Psoas muscle (tissue), 7 donors: ENCODE measurements at regions not wholly inside any gene's neighbourhood (a gene's known extent, or its start where the extent isn't known, plus 50 kb on each side); places are given as distances from the start of the nearest gene placed in this dataset.

Source experiments
- ATAC-seq, 4 donors: fragments of 200-7000 bp; cut with Tn5 transposase; one replicate each; pipeline ENCODE4 v1.9.1; 2020; ENCODE audit warnings: moderate library complexity in 3 of 4, mild to moderate bottlenecking in 2 of 4
- DNase-seq, 2 donors: peaks; one replicate each; pipeline ENCODE4 v3.0.0-alpha.2; 2020
- H3K27ac ChIP-seq: fragments of 200-600 bp; one replicate; pipeline ENCODE4 v1.8.0; 2022
- H3K27me3 ChIP-seq, 3 donors: fragments of 200-600 bp in 1 of 3; one replicate each; pipeline versions ENCODE4 v1.6.1 to v1.8.0; 2013 to 2022; ENCODE audit warnings: low read length in 2 of 3, mild to moderate bottlenecking in 2 of 3, moderate library complexity in 1 of 3; ENCODE audit not compliant: insufficient read depth in 3 of 3
- H3K36me3 ChIP-seq, 2 donors: fragments of 200-600 bp in 1 of 2; one replicate each; pipeline versions ENCODE4 v1.6.1 to v1.8.0; 2013 to 2022; ENCODE audit warnings: low read depth in 1 of 2, mild to moderate bottlenecking in 1 of 2, moderate library complexity in 1 of 2; ENCODE audit not compliant: insufficient read depth in 1 of 2
- H3K4me1 ChIP-seq: fragments of 200-600 bp; one replicate; pipeline ENCODE4 v1.8.0; 2022
- H3K4me3 ChIP-seq: fragments of 200-600 bp; one replicate; pipeline ENCODE4 v1.8.0; 2022; ENCODE audit warnings: mild to moderate bottlenecking
- H3K9me3 ChIP-seq: fragments of 200-600 bp; one replicate; pipeline ENCODE4 v1.8.0; 2022
- CTCF ChIP-seq: fragments of 200-600 bp; IDR thresholded peaks from one replicate; pipeline ENCODE4 v1.8.0; 2022; ENCODE audit warnings: antibody characterized with exemption
- WGBS, 3 donors: extraction: QIAGEN DNeasy Blood & Tissue Kit; methylation state at CpG; one replicate each; pipeline versions ENCODE4 v1.1.6 to v1.1.7; 2013; 5-methylcytosine and 5-hydroxymethylcytosine counted together
- intact Hi-C, 2 donors: fragments of 100-400 bp; cut with DNase I; formaldehyde crosslinking; loops; one replicate each; pipeline versions ENCODE4 v1.11.0 to v1.14.2; 2022
- donor health status: healthy with polysubstance abuse.
- donor health status: DM: no; HTN: no; CAD: no; lungs with moderate emphysema.
- donor health status: Bipolar disorder and iron deficiency.
- donor health status: healthy.
- donor health status: DM: yes; HTN: yes; CAD: no.
- donor health status: DM: no; HTN: no; CAD: no.
- donor health status: DM: yes; HTN: yes; CAD: no.

- intact Hi-C loops = no loop called here
- Histone ChIP-seq H3K4me3 (no peak overlapping the region), H3K36me3 (no peaks in the 10 kb centered on the region), H3K27ac (no peak overlapping the region), H3K4me1 (peaks cover 4% of the 10 kb centered on the region), H3K27me3 (no peaks in the 10 kb centered on the region), H3K9me3 (no peaks in the 10 kb centered on the region)
- TF ChIP-seq CTCF = no peak
- DNase-seq (no peak), ATAC-seq (no peak)
Observed at GRCh38 chr4:112865443-112865842, 184.0 kb upstream of the ANK2 start.

GRCh38 chr4:112876316-112876715 is 173.1 kb upstream of the ANK2 start:
- Histone ChIP-seq H3K27ac (no peak overlapping the region), H3K9me3 (no peaks in the 10 kb centered on the region), H3K36me3 (no peaks in the 10 kb centered on the region), H3K4me1 (no peaks in the 10 kb centered on the region), H3K27me3 (no peaks in the 10 kb centered on the region), H3K4me3 (no peak overlapping the region)
- TF ChIP-seq CTCF = no peak
- intact Hi-C loops = no loop called here
- ATAC-seq = no peak
- no peak for DNase-seq
- WGBS, 3 donors = 87 to 94% (median 89%) methylated on average over 2 of the region's 2 CpGs

- no peaks in the 10 kb centered on the region for H3K9me3 ChIP-seq
- peaks cover 4% of the 10 kb centered on the region for H3K4me1 ChIP-seq
- no peak for TF ChIP-seq CTCF
- DNase-seq (peak in 1 of 2 donors; percentile 41), ATAC-seq (peak in 3 of 4 donors; percentile 40 to 63 (median 54))
- H3K27me3 ChIP-seq = no peaks in the 10 kb centered on the region
- WGBS, 3 donors = 30 to 46% (median 39%) methylated on average over 12 of the region's 12 CpGs
- peak overlapping the region; percentile 13 for H3K4me3 ChIP-seq
- no peaks in the 10 kb centered on the region for H3K36me3 ChIP-seq
- no peak overlapping the region for H3K27ac ChIP-seq
- intact Hi-C loops = no loop called here
Observed at GRCh38 chr4:112881842-112882241, 167.6 kb upstream of the ANK2 start.

- H3K36me3 ChIP-seq = no peaks in the 10 kb centered on the region
- WGBS, 3 donors = 21 to 31% (median 31%) methylated on average over 4 of the region's 4 CpGs
- H3K9me3 ChIP-seq = no peaks in the 10 kb centered on the region
- no peaks in the 10 kb centered on the region for H3K27me3 ChIP-seq
- peaks cover 4% of the 10 kb centered on the region for H3K4me1 ChIP-seq
- H3K4me3 ChIP-seq = peak overlapping the region; percentile 13
- ATAC-seq (peak in 2 of 4 donors; percentile 13 to 35), DNase-seq (no peak)
- intact Hi-C loops = no loop called here
- H3K27ac ChIP-seq = no peak overlapping the region
- TF ChIP-seq CTCF = no peak
Observed at GRCh38 chr4:112882286-112882685, 167.2 kb upstream of the ANK2 start.

- DNase-seq (no peak), ATAC-seq (no peak)
- TF ChIP-seq CTCF = no peak
- no peaks in the 10 kb centered on the region for H3K9me3 ChIP-seq
- intact Hi-C loops = no loop called here
- H3K36me3 ChIP-seq = no peaks in the 10 kb centered on the region
- H3K4me1 ChIP-seq = peaks cover 4% of the 10 kb centered on the region
- H3K4me3 ChIP-seq = no peak overlapping the region
- no peaks in the 10 kb centered on the region for H3K27me3 ChIP-seq
- WGBS, 3 donors = 14 to 56% (median 29%) methylated on average over 1 of the region's 1 CpG
- H3K27ac ChIP-seq = no peak overlapping the region
Observed at GRCh38 chr4:112884406-112884805, 165.0 kb upstream of the ANK2 start.
